Embryonic facial prominence (tissue), 1 donor: ENCODE measurements at regions not wholly inside any gene's neighbourhood (a gene's known extent, or its start where the extent isn't known, plus 50 kb on each side); places are given as distances from the start of the nearest gene placed in this dataset.

Experiments
- DNase-seq: peaks from one replicate; pipeline ENCODE4 v3.0.0-alpha.2; 2016; ENCODE audit errors: extremely low spot score

DNA sequence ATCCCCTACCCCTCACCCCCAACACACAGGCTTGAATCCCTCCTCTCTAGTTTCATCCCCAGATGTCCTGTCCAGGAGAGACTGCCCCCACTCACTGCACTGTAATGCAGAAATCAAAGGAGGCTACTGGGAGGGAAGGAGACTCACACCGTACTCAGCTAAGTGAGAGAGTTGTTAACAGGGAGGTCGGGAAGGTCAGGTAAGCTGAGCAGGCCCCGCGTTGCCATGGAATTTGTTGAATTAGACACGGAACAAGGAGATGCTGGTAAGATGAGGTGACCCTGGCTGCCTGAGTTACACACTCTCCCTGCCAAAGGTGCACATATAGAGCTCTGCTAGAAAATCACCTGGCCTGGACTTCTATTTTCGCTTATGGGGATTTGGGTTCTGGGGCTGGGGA lies 197.9 kb downstream of the NXPE2 start:
- no peak for DNase-seq

DNA sequence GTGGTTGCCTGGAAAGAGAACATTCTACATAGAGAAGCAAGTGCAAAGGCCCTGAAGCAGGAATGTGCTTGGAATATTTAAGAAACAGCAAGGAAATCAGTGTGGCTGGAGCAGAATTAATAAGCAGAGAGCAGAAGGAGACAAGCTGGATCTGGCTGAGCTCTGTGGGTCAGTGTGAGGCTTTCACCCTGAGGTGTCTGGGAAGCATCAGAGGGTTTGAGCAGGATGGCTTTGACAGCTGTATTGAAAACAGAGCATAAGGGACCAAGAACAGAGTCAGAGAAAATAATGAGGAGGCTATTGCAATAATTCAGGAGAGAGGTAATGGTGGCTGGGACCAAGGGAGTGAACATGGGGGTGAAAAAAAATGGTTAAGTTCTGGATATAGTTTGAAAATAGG lies 199.6 kb downstream of the NXPE2 start:
- DNase-seq = no peak

DNA sequence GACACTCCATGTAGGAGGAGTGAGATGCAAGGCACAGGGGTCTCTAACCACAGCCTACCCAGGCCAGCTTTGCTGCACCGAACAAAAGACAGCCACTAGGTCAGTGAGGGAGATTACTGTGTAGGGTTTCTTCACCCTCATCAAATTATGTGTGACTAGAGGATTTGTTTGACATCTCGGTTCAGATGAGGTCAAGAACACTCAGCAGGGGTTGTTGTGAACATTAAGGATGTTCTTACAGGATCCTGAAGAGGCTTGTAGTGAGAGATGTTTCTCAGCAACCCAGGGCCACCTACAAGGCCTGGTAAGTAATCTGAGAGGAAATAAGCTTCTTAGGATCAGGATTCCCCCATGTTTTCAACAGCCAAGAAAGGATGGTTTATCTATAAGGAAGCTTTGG lies 202.1 kb downstream of the NXPE2 start:
- DNase-seq = no peak

DNA sequence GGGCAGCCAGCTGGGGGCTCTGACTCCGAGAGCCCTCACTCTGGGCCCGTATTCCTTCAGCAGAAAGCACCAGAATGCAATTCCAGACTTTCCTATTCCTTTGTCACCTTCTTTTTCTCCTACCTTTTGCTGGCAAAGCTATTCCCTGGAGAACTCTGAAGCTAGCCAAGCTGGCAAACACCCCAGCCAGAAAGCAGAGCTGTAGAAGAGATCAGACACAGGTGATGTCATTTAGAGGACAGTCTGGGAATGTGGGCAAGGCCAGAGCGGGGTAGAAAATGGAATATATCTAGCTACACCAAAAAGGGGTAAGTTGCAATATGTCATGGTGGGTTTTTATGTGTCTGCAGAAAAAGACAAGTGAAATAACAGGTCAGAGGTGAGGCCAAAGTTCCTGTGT lies 205.1 kb downstream of the NXPE2 start:
- DNase-seq = no peak

DNA sequence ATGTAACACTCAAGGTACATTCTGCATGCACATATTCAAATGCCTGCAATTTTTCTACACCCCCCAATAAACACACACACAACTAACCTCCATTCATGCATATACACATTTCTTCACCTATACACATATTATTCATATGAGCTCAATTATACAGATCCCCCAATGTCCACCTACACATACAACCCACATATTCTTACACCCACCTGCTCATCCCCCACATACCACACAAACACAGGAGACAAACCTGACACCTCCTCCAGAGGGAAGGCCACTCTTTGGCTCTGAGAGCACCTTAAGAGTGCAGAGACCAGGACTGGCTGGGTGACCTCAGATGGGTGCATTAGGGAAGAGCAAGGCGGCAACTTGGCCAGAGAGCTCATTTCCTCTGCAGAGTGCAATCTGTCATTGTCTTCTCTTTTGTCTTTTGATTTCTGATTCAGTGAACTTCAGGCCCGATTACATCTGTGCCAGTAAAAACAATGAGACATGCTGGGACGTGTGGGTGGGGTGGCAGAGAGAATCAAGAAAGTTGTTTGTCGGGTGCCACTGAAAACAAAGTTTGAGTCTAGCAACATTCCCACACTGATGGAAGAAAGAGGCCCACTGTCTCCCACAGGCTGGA lies 208.4 kb downstream of the NXPE2 start:
- no peak for DNase-seq

DNA sequence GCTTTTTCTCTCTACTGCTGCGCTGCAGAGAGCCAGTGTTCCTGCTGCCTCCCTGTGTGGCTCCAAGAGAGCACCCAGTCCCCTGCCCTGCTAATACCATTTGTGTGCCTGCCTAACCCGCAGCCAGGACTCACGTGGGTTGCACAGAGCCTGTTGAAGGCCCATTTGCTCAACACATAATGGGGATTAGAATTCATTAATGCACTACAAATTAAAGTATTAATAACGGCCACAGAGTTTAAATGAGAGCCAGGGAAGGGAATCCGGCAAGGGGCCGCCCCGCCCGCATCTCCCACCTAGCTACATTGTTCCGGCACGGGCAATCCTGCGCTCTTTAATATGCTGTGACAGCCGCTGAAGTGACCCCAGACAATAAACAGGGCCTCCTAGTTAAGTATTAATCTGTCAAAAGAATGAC lies 211.3 kb downstream of the NXPE2 start:
- DNase-seq = no peak

DNA sequence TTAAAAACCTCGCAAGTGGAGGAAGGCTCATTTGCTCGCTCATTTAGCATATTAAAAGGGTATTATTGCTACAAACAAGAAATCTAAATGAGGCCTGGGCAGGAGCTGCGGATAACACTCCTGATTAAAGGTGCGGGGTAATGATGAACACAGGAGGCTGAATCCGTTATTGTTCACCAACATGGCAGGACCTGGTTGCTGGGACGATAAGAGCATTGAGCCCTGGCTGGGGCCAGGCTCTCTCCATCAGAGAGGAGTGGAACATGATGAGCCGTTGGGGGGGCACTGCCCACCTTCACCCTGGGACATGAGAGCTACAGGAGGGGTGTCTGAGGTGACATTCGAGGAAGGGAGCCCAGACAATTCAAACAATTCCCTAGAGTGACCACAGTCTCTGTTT lies 211.7 kb downstream of the NXPE2 start:
- DNase-seq = no peak

DNA sequence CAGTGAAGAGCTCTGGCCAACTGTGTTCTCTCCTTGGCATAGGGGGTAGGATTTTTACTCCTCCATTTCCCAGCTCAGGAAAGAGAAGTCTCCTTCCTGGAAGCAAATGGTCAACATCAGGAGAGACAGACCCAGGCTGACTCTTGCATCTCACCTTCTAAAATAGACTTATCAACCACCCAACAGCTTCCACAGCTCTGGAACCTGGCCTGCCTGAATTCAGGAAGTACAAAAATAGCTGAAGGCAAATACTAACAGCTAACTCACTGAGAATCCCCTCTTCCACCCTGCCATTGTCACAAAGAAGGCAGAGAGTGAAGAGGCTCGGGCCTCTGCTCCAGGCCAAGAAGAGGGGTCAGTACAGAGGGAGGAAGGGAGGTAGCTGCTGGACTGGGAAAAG lies 213.6 kb downstream of the NXPE2 start:
- DNase-seq = no peak

DNA sequence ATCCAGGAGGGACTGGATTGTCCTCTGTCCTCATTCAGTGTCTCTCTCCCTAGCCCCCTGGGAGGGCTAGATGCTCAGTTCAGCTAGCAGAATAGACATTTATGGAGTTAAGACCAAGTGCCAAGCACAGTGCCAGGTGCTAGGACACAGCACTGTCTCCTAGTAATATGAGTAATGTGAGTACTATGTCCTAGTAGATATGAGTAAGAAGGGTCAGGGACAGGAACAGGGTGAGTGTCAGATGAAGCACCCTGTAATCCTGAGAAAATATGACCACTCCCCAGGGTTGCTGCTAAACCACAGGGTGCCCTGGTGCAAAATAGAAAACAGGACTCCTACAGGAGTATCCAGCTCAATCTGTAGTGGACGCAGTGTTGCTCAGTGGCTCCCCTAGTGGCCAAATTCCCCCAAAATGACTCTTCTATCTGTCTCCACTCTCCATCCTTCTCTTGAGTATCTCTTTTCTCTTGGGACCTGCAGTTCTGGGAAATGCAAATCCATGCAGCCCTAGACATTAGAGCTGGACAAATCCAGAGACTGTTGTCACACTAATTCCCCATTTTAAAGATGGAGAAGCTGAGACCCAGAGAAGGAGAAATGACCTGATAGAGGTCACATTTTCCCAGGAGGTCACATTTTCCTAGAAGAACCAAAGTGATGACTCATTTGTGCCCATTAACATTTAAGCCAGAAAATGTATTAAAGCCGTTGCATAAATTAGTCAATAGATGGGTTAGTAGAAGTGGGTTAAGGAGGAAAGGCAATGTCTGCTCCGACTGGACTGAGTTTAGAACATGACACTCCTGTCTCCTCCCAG lies 214.3 kb downstream of the NXPE2 start:
- no peak for DNase-seq

DNA sequence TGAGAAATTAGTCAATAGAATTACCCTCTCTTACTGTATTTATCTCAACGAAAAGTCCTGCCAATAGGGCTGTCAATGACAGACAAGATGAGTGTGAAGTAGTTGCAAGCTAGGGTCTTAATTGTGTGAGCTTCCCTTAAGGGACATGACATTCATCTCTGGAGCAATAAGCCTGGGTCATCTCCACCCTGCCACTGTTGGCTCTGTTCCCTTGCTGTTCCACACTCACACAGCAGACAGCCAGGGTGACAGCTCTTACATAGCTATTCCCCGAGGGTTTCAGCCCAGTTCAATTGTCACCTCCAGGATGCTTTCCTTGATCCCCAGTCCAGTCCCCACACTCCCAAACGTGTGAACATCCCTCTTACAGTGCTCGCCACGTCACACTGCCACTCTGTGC lies 215.0 kb downstream of the NXPE2 start:
- DNase-seq = no peak

DNA sequence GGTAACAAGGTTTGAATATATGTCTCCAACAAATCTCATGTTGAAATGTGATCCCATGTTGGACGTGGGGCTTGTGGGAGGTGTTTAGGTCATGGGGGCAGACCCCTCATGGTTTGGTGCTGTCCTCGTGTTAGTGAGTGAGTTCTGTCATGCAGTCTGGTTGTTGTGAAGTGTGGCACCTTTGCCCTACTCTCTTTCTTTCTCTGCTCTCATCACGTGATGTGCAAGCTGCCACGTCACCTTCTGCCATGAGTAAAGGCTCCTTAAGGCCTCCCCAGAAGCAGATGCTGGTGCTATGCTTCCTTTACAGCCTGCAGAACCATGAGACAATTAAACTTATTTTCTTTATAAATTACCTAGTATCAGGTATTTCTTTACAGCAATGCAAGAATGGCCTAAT lies 218.3 kb downstream of the NXPE2 start:
- DNase-seq = no peak

DNA sequence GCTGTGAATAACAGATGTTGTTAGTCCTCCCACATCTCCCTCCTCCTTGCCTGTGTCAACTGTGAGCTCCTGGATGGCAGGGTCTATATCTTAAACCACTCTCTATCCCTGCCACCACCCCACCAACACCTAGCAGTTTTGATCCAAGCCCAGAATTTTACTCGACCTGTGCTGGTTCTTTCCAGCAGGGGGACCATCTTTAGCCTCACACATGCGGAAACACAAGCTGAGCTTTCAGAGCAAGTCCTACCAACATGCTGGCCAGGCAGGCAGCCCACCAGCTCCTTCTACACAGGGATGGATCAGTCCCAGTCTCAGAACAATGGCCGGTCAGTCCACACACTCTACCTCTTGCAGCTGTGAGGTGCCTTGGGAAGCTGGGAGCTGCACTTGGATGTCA lies 231.5 kb downstream of the NXPE2 start:
- DNase-seq = no peak

DNA sequence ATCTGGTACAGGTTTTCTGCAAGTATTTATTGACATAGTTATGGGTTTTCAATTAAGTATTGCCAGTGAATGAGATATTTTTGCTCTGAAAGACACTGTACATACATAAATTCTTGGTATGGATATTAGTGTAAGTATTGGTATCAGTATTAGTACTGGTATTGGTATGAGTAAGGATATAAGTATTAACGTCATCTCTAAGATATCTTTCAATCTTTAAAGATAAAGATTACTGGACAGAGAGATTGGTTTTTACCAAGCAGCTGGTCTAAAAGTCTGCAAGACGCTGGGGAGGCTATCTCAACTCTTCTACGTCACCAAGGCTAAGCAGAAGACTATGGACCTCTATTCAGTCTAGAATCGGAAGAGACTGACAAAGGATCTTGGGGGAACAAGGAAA lies 234.5 kb downstream of the NXPE2 start:
- DNase-seq = no peak

DNA sequence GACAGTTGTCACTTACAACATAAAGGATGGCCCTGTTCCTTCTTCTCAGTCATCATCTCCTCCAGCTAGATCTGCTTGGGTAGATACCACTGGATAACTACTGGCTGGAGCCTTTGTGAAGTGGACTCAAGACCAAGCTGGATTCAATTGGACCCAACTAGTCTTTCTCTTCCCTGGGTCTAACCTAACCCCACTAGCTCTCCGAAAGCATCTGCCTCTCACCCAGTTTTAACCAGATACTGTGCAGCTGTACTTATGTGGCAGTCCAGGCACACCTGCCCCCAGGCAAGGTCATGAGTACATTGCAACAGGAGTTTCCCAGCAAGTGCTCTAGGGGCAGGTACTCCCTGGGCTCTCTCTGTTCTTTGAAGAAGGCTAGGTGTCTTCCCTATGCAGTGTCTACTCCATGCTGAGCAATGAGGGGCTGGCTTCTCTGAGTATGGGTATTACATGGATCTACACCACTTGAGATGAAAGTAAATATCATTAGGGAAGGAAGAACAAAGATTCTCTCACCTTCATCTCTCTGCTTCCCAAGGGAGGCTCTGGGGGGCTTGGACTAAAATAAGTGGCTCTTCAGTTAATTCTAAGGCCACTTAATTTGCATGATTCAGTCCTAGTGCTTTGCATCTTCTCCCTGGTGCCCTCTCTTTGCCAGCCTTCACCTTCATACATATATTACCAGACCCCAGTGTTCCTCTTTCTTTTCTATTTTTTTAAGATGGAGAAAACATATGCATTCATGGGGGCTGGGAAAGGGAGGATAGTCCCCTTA lies 236.1 kb downstream of the NXPE2 start:
- no peak for DNase-seq

DNA sequence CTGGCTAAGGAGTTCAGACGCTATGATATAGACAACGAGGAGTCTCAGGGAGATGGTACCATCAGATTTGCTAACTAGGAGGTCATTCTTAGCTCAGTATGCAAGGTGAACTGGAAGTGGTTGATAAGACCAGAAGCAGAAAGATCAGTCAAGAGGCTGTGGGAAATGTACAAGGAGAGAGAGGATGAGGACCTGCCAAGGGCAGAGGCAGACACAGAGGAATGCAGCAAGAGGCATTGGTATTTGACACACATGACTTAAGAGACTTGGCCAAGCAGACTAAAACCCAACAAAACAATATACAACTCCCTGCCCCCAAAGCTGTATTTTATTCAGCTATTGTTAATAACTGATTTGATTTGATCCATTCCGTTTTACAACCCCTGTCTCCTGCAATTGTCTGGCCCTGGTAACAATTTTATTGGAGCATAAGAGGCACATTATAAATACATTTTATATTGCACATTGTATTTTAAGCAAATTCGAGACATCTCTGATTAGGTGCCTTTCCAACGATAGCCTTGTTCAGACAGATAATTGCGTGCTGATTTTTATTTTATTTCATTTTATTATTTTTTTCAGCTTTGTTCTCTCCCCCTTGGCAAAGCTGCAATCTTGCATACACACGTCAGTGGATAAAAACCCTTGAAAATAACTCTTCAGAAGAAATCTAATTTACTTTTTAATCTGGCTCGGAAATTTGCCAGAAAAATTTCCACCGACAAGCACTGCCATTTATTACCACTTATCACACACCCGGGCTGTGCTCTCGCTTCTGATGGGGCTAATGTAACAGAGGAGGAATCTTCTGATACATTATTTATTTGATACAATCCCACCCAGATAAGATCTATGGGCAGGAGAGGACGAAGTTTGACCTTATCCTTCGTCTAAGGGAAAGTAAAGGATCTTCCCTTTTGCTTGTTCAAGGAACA lies 237.8 kb downstream of the NXPE2 start:
- no peak for DNase-seq

DNA sequence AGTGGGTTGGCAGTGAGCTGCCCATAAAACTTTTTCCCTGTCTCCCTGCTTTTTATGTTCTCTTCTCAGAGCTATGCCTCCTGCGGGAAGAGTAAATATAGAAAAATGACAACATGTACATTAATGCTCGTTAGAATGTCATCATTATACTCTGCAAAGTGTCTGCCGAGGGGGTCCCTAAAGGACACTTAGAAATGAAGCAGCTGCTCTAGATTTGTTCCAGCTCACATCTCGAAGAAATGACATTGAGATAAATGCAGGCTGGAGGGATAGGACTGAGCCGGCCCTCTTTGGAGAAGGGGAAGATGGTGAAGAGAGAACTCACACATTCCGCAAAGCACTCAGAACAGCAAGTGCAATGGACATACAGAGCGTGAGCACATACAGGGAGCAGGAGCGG lies 240.0 kb downstream of the NXPE2 start:
- DNase-seq = no peak

DNA sequence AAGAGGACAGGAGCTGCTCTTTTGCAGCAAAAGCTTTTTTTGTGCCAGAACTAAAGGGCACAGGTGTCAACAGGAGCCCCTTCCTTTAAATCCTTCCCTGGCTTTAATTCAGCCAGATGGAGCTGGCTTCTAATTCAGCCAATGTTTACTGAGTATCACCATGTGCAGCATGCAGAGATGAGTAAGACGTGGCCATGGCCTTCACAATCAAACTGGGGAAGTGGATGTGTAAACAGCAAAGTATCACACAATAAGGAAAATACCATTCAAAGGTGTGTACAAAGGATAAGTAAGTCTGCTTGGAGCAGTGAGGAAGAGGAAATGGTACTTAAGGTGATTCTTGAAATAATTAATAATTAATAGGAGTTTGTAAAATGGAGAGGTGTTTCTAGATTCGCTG lies 243.4 kb downstream of the NXPE2 start:
- no peak for DNase-seq

DNA sequence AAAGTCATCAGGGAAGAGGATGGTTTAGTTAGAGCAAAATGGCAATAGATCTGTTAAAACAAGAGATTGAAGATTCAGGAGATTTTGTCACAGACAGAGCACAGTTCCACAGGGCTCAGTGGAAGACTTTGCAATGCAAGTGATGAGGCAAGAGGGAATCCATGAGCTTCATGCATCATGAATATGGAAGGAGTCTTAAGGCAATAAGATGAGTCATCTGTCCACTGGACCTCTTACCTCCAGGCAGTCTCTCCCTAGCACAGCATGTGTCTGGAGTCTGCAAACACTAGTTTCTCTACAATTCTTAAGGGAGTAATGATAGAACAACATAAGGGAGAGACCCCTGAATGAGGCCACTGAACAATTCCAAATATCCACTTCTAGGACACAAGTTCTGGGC lies 245.7 kb downstream of the NXPE2 start:
- no peak for DNase-seq

DNA sequence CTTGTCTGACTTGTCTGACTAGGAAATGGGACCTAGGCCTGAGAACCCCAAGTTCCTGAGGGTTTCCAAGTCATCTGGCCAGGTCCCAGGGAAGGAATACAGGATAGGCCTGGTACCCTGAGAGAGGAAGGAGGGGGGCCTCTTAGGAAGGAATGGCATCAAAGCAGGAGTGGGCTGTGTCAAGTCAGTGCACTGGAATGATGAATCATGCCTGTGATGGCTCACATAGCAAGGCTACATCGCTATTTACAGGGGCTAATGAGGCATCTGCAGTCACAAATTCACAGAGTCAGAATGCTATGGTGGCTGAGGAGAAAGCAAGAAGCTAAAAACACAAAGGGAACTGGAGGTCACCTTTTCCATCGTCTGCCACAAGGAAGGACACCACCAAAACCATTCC lies 247.3 kb downstream of the NXPE2 start:
- no peak for DNase-seq

DNA sequence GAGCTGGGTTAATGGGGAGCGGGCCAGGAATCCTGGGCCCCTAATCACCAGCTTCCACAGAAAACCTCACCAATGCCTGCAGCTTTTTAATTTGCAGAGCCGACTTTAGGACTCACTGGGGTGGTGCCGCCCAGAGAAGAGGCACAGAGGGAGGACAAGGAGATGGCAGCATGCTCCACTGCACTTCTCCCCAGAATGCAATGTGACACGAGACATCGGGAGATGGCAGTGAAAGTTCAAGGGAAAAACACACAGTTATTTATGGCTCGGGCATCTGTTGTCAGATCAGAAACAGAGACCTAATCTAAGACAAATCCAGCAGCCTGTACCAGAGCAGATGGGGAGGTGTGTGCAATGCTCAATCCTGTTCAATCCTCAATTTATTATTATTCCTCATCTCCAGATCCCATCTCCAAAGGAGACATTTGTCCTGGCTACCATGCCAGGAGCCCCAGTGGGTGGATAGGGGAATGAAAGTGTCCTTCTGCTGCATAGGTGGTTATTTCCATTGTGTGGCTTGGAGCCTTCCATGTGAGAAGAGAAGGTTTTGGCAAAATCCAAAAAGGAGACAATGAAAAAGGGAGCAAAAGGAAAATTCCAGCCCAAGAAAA lies 250.0 kb downstream of the NXPE2 start:
- no peak for DNase-seq

DNA sequence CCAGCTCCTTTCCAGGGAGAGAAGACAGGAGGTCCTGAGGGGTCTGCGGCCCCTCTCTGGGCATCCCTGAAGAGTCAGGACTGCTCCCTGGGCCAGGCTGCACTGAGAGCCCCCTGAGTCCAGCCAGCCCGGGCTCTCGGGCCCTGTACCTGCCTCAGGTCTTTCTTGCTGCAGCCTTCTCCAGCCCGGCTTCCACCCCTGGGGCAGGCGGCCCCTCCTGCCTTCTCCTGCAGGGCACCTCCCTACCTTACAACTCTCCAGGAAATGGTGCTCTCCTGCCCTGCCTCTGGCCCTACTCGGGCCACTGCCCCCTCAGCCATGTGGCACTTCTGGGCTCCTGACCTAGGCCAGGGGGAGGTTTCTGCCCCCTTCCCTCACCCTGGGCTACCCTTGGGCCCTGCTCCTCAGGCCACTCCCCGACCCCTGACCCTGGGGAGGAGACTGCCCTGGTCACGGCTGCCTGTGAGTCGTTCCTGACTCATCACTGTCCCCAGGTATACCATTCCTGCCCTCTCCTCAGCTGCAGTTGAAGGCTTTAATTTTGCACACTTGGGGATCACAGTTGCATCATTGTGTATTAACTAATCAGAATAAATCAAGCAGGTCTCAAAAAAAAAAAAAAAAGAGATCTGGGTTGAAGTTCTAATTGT lies 251.1 kb downstream of the NXPE2 start:
- no peak for DNase-seq
